ENCODE measurements at regions not wholly inside any gene's neighbourhood (a gene's known extent, or its start where the extent isn't known, plus 50 kb on each side); places are given as distances from the start of the nearest gene placed in this dataset.

GRCh38 chrX:65196758-65197360 is 220.6 kb upstream of the ZC4H2 start:
- no peak for FAIRE-seq
- no peak overlapping the region for H3K4me3 ChIP-seq (replicated peaks in 1 of 3; ENCODE audit: insufficient read depth in 1 of 3, low read depth in 1 of 3, low read length in 3 of 3)
- ChIA-PET POLR2A (no interaction called here), CTCF (no interaction called here)
- H3K4me2 ChIP-seq (ENCODE audit: insufficient read depth, low read length) = no peak overlapping the region
- H3K9me3 ChIP-seq (replicated peaks; ENCODE audit: control insufficient read depth, insufficient read depth, low read length) = no peaks in the 10 kb centered on the region
- no TSS peak for BruUV-seq (replicated peaks)
- DNase-seq (ENCODE audit: low read depth, low spot score) = no peak
- no peaks in the 10 kb centered on the region for H3K36me3 ChIP-seq (ENCODE audit: control insufficient read depth in 2 of 2, extremely low read depth in 1 of 2, insufficient read depth in 2 of 2, low read length in 2 of 2)
- H4K20me1 ChIP-seq (replicated peaks; ENCODE audit: control insufficient read depth, extremely low read depth, insufficient read depth, low read length) = no peaks in the 10 kb centered on the region
- no peaks in the 10 kb centered on the region for H3K79me2 ChIP-seq (ENCODE audit: control insufficient read depth, insufficient read depth, low read length)
- H2AFZ ChIP-seq (ENCODE audit: low read depth, low read length) = no peak overlapping the region
- no peaks in the 10 kb centered on the region for H3K27me3 ChIP-seq (ENCODE audit: control insufficient read depth in 2 of 2, insufficient read depth in 2 of 2, low read length in 2 of 2)
- dilution Hi-C loops (cut with MboI; ENCODE audit: extremely low pct_ligation_motif_present, low sequenced_read_pairs) (no loop called here), intact Hi-C loops (cut with micrococcal nuclease) (no loop called here)
- no peaks in the 10 kb centered on the region for H3K9me1 ChIP-seq (replicated peaks; ENCODE audit: control insufficient read depth, extremely low read depth, insufficient read depth, low read length)
- H3K4me1 ChIP-seq (ENCODE audit: control insufficient read depth, extremely low read depth, insufficient read depth, low read length) = no peaks in the 10 kb centered on the region
- H3K27ac ChIP-seq (ENCODE audit: insufficient read depth, low read depth, low read length) = no peak overlapping the region
- no peak overlapping the region for H3K9ac ChIP-seq (replicated peaks; ENCODE audit: extremely low read depth, insufficient read depth, low read length)
- no peak for TF ChIP-seq POLR2AphosphoS5 (IDR thresholded peaks at IDR 0.05; ENCODE audit: insufficient read depth, low read depth, low read length)

- no peaks in the 10 kb centered on the region for H3K4me1 ChIP-seq (ENCODE audit: control insufficient read depth, extremely low read depth, insufficient read depth, low read length)
- BruUV-seq (replicated peaks) = no TSS peak
- H3K36me3 ChIP-seq (ENCODE audit: control insufficient read depth in 2 of 2, extremely low read depth in 1 of 2, insufficient read depth in 2 of 2, low read length in 2 of 2) = no peaks in the 10 kb centered on the region
- no peaks in the 10 kb centered on the region for H3K79me2 ChIP-seq (ENCODE audit: control insufficient read depth, insufficient read depth, low read length)
- H3K9me3 ChIP-seq (replicated peaks; ENCODE audit: control insufficient read depth, insufficient read depth, low read length) = no peaks in the 10 kb centered on the region
- no peaks in the 10 kb centered on the region for H4K20me1 ChIP-seq (replicated peaks; ENCODE audit: control insufficient read depth, extremely low read depth, insufficient read depth, low read length)
- FAIRE-seq (no peak), DNase-seq (ENCODE audit: low read depth, low spot score) (no peak)
- TF ChIP-seq POLR2A (IDR thresholded peaks at IDR 0.05; ENCODE audit: low read depth, low read length) = no peak
- no peak for TF ChIP-seq JUN (IDR thresholded peaks at IDR 0.05; ENCODE audit: borderline replicate concordance, insufficient read depth, insufficient read length, low read depth)
- no peak for TF ChIP-seq MYC (IDR thresholded peaks at IDR 0.05; ENCODE audit: low read depth, low read length)
- no peak for TF ChIP-seq EZH2 (IDR thresholded peaks at IDR 0.05; ENCODE audit: borderline replicate concordance, low read depth, low read length, severe bottlenecking)
- no peak for TF ChIP-seq POLR2AphosphoS5 (IDR thresholded peaks at IDR 0.05; ENCODE audit: insufficient read depth, low read depth, low read length)
- no peak for TF ChIP-seq FOS (IDR thresholded peaks at IDR 0.05; ENCODE audit: borderline replicate concordance, insufficient read depth, low read length)
- TF ChIP-seq, protein P1, sequence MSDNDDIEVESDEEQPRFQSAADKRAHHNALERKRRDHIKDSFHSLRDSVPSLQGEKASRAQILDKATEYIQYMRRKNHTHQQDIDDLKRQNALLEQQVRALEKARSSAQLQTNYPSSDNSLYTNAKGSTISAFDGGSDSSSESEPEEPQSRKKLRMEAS (IDR thresholded peaks at IDR 0.05; ENCODE audit: insufficient read depth, insufficient read length) = no peak
- no peak for TF ChIP-seq GATA2 (IDR thresholded peaks at IDR 0.05; ENCODE audit: insufficient read depth, insufficient read length, low read depth, low read length)
- TF ChIP-seq, protein P2, sequence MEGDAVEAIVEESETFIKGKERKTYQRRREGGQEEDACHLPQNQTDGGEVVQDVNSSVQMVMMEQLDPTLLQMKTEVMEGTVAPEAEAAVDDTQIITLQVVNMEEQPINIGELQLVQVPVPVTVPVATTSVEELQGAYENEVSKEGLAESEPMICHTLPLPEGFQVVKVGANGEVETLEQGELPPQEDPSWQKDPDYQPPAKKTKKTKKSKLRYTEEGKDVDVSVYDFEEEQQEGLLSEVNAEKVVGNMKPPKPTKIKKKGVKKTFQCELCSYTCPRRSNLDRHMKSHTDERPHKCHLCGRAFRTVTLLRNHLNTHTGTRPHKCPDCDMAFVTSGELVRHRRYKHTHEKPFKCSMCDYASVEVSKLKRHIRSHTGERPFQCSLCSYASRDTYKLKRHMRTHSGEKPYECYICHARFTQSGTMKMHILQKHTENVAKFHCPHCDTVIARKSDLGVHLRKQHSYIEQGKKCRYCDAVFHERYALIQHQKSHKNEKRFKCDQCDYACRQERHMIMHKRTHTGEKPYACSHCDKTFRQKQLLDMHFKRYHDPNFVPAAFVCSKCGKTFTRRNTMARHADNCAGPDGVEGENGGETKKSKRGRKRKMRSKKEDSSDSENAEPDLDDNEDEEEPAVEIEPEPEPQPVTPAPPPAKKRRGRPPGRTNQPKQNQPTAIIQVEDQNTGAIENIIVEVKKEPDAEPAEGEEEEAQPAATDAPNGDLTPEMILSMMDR (IDR thresholded peaks at IDR 0.05; ENCODE audit: extremely low read depth in 1 of 2, insufficient read depth in 1 of 2, low read depth in 1 of 2, low read length in 2 of 2) = no peak
- no peaks in the 10 kb centered on the region for H3K27me3 ChIP-seq (ENCODE audit: control insufficient read depth in 2 of 2, insufficient read depth in 2 of 2, low read length in 2 of 2)
- no peak overlapping the region for H2AFZ ChIP-seq (ENCODE audit: low read depth, low read length)
- ChIA-PET POLR2A (no interaction called here), CTCF (no interaction called here)
- H3K9me1 ChIP-seq (replicated peaks; ENCODE audit: control insufficient read depth, extremely low read depth, insufficient read depth, low read length) = no peaks in the 10 kb centered on the region
- intact Hi-C loops (cut with micrococcal nuclease) = no loop called here
- no peak overlapping the region for H3K4me2 ChIP-seq (ENCODE audit: insufficient read depth, low read length)
- no peak overlapping the region for H3K9ac ChIP-seq (replicated peaks; ENCODE audit: extremely low read depth, insufficient read depth, low read length)
- no peak overlapping the region for H3K27ac ChIP-seq (ENCODE audit: insufficient read depth, low read depth, low read length)
- H3K4me3 ChIP-seq (replicated peaks in 1 of 3; ENCODE audit: insufficient read depth in 1 of 3, low read depth in 1 of 3, low read length in 3 of 3) = no peak overlapping the region
- dilution Hi-C loops (cut with MboI; ENCODE audit: extremely low pct_ligation_motif_present, low sequenced_read_pairs) = no loop called here
Observed at GRCh38 chrX:65195621-65196020, 219.4 kb upstream of the ZC4H2 start.

Data from endothelial cell of umbilical vein (primary cell).